GM23338 (cell line): ENCODE measurements at regions not wholly inside any gene's neighbourhood (a gene's known extent, or its start where the extent isn't known, plus 50 kb on each side); places are given as distances from the start of the nearest gene placed in this dataset.

Experiments used
- ATAC-seq: fragments of 200-7000 bp; cut with Tn5 transposase; 3 replicates; pipeline ENCODE4 v1.9.1; 2020
- DNase-seq: peaks from one replicate; pipeline ENCODE4 v3.0.0-alpha.2; 2015; ENCODE audit warnings: low spot score
- H2AFZ ChIP-seq: fragments of 200-600 bp; sonication (generic); 2 replicates; pipeline ENCODE4 v1.8.0; 2016; ENCODE audit warnings: antibody characterized with exemption, mild to moderate bottlenecking, moderate library complexity
- H3F3A ChIP-seq: fragments of 200-600 bp; sonication (generic); replicated peaks from 2 replicates; pipeline ENCODE4 v1.8.0; 2017; ENCODE audit warnings: antibody characterized with exemption, mixed run types, low read depth
- H3K27ac ChIP-seq: fragments of 200-600 bp; sonication (generic); 2 replicates; pipeline ENCODE4 v1.6.1; 2016; ENCODE audit warnings: low read depth
- H3K27me3 ChIP-seq: fragments of 200-600 bp; sonication (generic); 2 replicates; pipeline ENCODE4 v1.8.0; 2016; ENCODE audit warnings: mild to moderate bottlenecking, mixed run types, moderate library complexity; ENCODE audit not compliant: insufficient read depth
- H3K36me3 ChIP-seq: fragments of 200-600 bp; sonication (generic); 2 replicates; pipeline ENCODE4 v1.8.0; 2016; ENCODE audit warnings: mild to moderate bottlenecking; ENCODE audit not compliant: insufficient read depth
- H3K4me1 ChIP-seq: fragments of 200-600 bp; sonication (generic); 2 replicates; pipeline ENCODE4 v1.8.0; 2016; ENCODE audit warnings: mild to moderate bottlenecking, moderate library complexity; ENCODE audit not compliant: insufficient read depth
- H3K4me2 ChIP-seq: fragments of 200-600 bp; sonication (generic); 2 replicates; pipeline ENCODE4 v1.7.1; 2017; ENCODE audit warnings: mixed run types
- H3K4me3 ChIP-seq: fragments of 200-600 bp; sonication (generic); 2 replicates; pipeline ENCODE4 v1.6.1; 2016; ENCODE audit warnings: mixed run types
- H3K79me2 ChIP-seq: fragments of 200-600 bp; sonication (generic); replicated peaks from 2 replicates; pipeline ENCODE4 v1.8.0; 2017; ENCODE audit warnings: mild to moderate bottlenecking; ENCODE audit not compliant: insufficient read depth
- H3K9me2 ChIP-seq: fragments of 200-600 bp; sonication (generic); 2 replicates; pipeline ENCODE4 v1.8.0; 2017; ENCODE audit not compliant: insufficient read depth
- H4K20me1 ChIP-seq: fragments of 200-600 bp; sonication (generic); replicated peaks from 2 replicates; pipeline ENCODE4 v1.8.0; 2017; ENCODE audit warnings: mild to moderate bottlenecking; ENCODE audit not compliant: insufficient read depth
- H3K27ac Mint-ChIP-seq: 2 replicates; pipeline ENCODE4 v1.8.0; 2020; ENCODE audit warnings: inconsistent platforms, mild to moderate bottlenecking, moderate library complexity, mixed read lengths
- H3K27me3 Mint-ChIP-seq: 3 replicates; pipeline ENCODE4 v1.8.0; 2022; ENCODE audit warnings: low read depth, mild to moderate bottlenecking, moderate library complexity, mixed read lengths, inconsistent platforms; ENCODE audit not compliant: insufficient read depth, poor library complexity
- H3K36me3 Mint-ChIP-seq: 3 replicates; pipeline ENCODE4 v1.8.0; 2021; ENCODE audit warnings: low read depth, mild to moderate bottlenecking, inconsistent platforms, moderate library complexity, mixed read lengths
- H3K4me1 Mint-ChIP-seq: 3 replicates; pipeline ENCODE4 v1.8.0; 2020; ENCODE audit warnings: mild to moderate bottlenecking, inconsistent platforms, mixed read lengths
- H3K4me3 Mint-ChIP-seq: 3 replicates; pipeline ENCODE4 v1.8.0; 2021; ENCODE audit warnings: moderate library complexity, mild to moderate bottlenecking, inconsistent platforms, mixed read lengths
- H3K9me3 Mint-ChIP-seq: 3 replicates; pipeline ENCODE4 v1.8.0; 2020; ENCODE audit warnings: moderate library complexity, mild to moderate bottlenecking, inconsistent platforms, mixed read lengths
- CREB1 ChIP-seq: fragments of 250-450 bp; sonication (Bioruptor Pico); IDR thresholded peaks from 2 replicates; pipeline ENCODE4 v1.5.0; 2020; ENCODE audit warnings: low read depth, mild to moderate bottlenecking, moderate library complexity
- CTCF ChIP-seq, 2 experiments: fragments of 200-600 bp in 1 of 2; sonication (generic) in 1 of 2; conservative IDR thresholded peaks; 2 replicates each; pipeline versions ENCODE4 v1.5.1 to v1.6.1; 2016 to 2017; ENCODE audit warnings: antibody characterized with exemption in 2 of 2, low read depth in 2 of 2, mild to moderate bottlenecking in 2 of 2, moderate library complexity in 1 of 2
- ETS1 ChIP-seq: IDR thresholded peaks from 2 replicates; pipeline ENCODE4 v1.6.1; 2016; ENCODE audit warnings: antibody characterized with exemption
- EZH2 ChIP-seq: fragments of 200-600 bp; sonication (generic); IDR thresholded peaks from one replicate; pipeline ENCODE4 v1.8.0; 2017; ENCODE audit warnings: antibody characterized with exemption, mild to moderate bottlenecking, low read depth; ENCODE audit not compliant: unreplicated experiment
- EZH2phosphoT487 ChIP-seq: fragments of 200-600 bp; sonication (generic); IDR thresholded peaks from one replicate; pipeline ENCODE4 v1.8.1; 2018; ENCODE audit warnings: antibody characterized with exemption; ENCODE audit not compliant: unreplicated experiment
- NANOG ChIP-seq: IDR thresholded peaks from 2 replicates; pipeline ENCODE4 v1.6.1; 2016; ENCODE audit warnings: antibody characterized with exemption, borderline replicate concordance
- POLR2AphosphoS5 ChIP-seq: IDR thresholded peaks from 2 replicates; pipeline ENCODE4 v1.6.1; 2016; ENCODE audit warnings: antibody characterized with exemption, low read depth
- STAT1 ChIP-seq: IDR thresholded peaks from one replicate; pipeline ENCODE4 v1.6.1; 2016; ENCODE audit warnings: antibody characterized with exemption; ENCODE audit not compliant: unreplicated experiment
- ZNF331 ChIP-seq: fragments of 250-450 bp; sonication (Bioruptor Pico); IDR thresholded peaks from 2 replicates; pipeline ENCODE4 v1.5.0; 2020; ENCODE audit warnings: low read depth, mild to moderate bottlenecking, moderate library complexity
- ZNF462 ChIP-seq: fragments of 250-450 bp; sonication (Bioruptor Pico); IDR thresholded peaks from 2 replicates; pipeline ENCODE4 v1.5.0; 2020; ENCODE audit warnings: mild to moderate bottlenecking, moderate library complexity

GRCh38 chr7:35533902-35534301, 161.0 kb downstream of the HERPUD2 start (continued):
- no peak for TF ChIP-seq ZNF462 (CRISPR knock-in tag)
- TF ChIP-seq CREB1 = no peak
- TF ChIP-seq CTCF (conservative IDR thresholded peaks at IDR 0.05; ENCODE audit: low read depth in 2 of 2) = no peak
- TF ChIP-seq EZH2phosphoT487 = no peak

GRCh38 chr7:35530124-35531109, 164.5 kb downstream of the HERPUD2 start:
- Histone ChIP-seq H4K20me1 (no peaks in the 10 kb centered on the region), H3K27ac (no peak overlapping the region), H3K36me3 (no peaks in the 10 kb centered on the region), H3K4me3 (no peak overlapping the region), H3K4me2 (no peak overlapping the region), H3F3A (no peaks in the 10 kb centered on the region), H3K9me2 (no peaks in the 10 kb centered on the region), H3K4me1 (no peaks in the 10 kb centered on the region), H3K27me3 (no peaks in the 10 kb centered on the region), H2AFZ (no peak overlapping the region), H3K79me2 (no peaks in the 10 kb centered on the region)
- peaks cover 4% of the 10 kb centered on the region for H3K27me3 Mint-ChIP-seq
- DNase-seq = no peak
- ATAC-seq = no peak
- no peaks in the 10 kb centered on the region for H3K9me3 Mint-ChIP-seq
- no peaks in the 10 kb centered on the region for H3K36me3 Mint-ChIP-seq
- H3K4me3 Mint-ChIP-seq = no peak overlapping the region
- H3K27ac Mint-ChIP-seq = no peak overlapping the region
- no peaks in the 10 kb centered on the region for H3K4me1 Mint-ChIP-seq
- no peak for TF ChIP-seq EZH2
- TF ChIP-seq ZNF331 (CRISPR knock-in tag) = no peak
- no peak for TF ChIP-seq STAT1
- no peak for TF ChIP-seq POLR2AphosphoS5
- TF ChIP-seq ETS1 = no peak
- TF ChIP-seq CREB1 = no peak
- TF ChIP-seq CTCF (conservative IDR thresholded peaks at IDR 0.05; ENCODE audit: low read depth in 2 of 2) = no peak
- TF ChIP-seq NANOG = no peak
- no peak for TF ChIP-seq EZH2phosphoT487
